Stomach (tissue), 4 donors: ENCODE measurements at regions not wholly inside any gene's neighbourhood (a gene's known extent, or its start where the extent isn't known, plus 50 kb on each side); places are given as distances from the start of the nearest gene placed in this dataset.

ENCODE experiments used
- CTCF ChIP-seq, 7 experiments: fragments of 450-650 bp in 4 of 7; fragments of 200-600 bp in 3 of 7; sonication (generic) in 3 of 7; IDR thresholded peaks; one replicate each; pipeline ENCODE4 v1.5.1; 2016 to 2019; ENCODE audit warnings: antibody characterized with exemption in 7 of 7, control low read depth in 2 of 7, mild to moderate bottlenecking in 1 of 7
- EP300 ChIP-seq: sonication (generic); formaldehyde crosslinking; IDR thresholded peaks from one replicate; pipeline ENCODE4 v1.6.1; 2017; ENCODE audit warnings: antibody characterized with exemption
- POLR2A ChIP-seq, 4 donors: fragments of 450-650 bp; IDR thresholded peaks; one replicate each; pipeline ENCODE4 v1.6.1; 2016; ENCODE audit warnings: antibody characterized with exemption in 4 of 4, control low read depth in 2 of 4, mild to moderate bottlenecking in 1 of 4, moderate library complexity in 1 of 4
- POLR2AphosphoS5 ChIP-seq, 3 donors: sonication (generic); formaldehyde crosslinking; IDR thresholded peaks; one replicate each; pipeline ENCODE4 v1.6.1; 2016; ENCODE audit warnings: antibody characterized with exemption in 3 of 3

DNA sequence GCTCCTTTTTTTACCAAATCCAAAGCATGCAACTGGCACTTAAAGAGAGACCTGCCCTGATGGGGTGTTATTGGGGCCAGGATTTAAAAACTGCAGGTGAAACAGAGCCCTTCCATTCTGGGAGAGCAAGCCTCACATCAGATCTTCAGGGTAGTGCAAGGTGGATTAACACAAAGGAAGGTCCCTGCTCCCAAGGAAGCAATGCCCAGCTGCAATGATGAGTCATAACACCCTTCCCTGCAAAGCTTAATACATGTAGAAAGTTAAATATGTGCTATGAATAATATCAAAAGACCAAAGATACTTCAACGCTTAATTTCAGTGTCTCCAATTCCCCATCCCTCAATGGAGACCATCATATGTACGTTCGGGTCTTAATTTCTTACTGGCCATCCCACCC is 508.0 kb downstream of the OMA1 start:
- TF ChIP-seq CTCF (IDR thresholded peaks at IDR 0.05): no peak
- no peak for TF ChIP-seq POLR2A (IDR thresholded peaks at IDR 0.05)
- TF ChIP-seq EP300: no peak
- TF ChIP-seq POLR2AphosphoS5 (IDR thresholded peaks at IDR 0.05): no peak
